DOHH2 (cell line): ENCODE measurements at regions not wholly inside any gene's neighbourhood (a gene's known extent, or its start where the extent isn't known, plus 50 kb on each side); places are given as distances from the start of the nearest gene placed in this dataset.

Experiments
- H3F3A ChIP-seq: fragments of 200-600 bp; sonication (generic), shearing (Covaris generic); 2 replicates; pipeline ENCODE4 v1.6.0; 2016; ENCODE audit warnings: antibody characterized with exemption, mild to moderate bottlenecking; ENCODE audit not compliant: control insufficient read depth, insufficient read depth
- H3K27ac ChIP-seq: fragments of 200-600 bp; sonication (generic); 2 replicates; pipeline ENCODE4 v1.5.1; 2014; ENCODE audit warnings: low read depth, mild to moderate bottlenecking, low read length, moderate library complexity
- H3K27me3 ChIP-seq: fragments of 200-600 bp; sonication (generic); 2 replicates; pipeline ENCODE4 v1.6.1; 2014; ENCODE audit warnings: mild to moderate bottlenecking, low read length, mixed read lengths; ENCODE audit not compliant: control insufficient read depth
- H3K36me3 ChIP-seq: fragments of 200-600 bp; sonication (generic); 2 replicates; pipeline ENCODE4 v1.6.1; 2014; ENCODE audit warnings: mild to moderate bottlenecking, low read length, moderate library complexity, mixed read lengths; ENCODE audit not compliant: control insufficient read depth
- H3K4me1 ChIP-seq: fragments of 200-600 bp; sonication (generic); 2 replicates; pipeline ENCODE4 v1.6.1; 2014; ENCODE audit warnings: mild to moderate bottlenecking, low read length, mixed read lengths; ENCODE audit not compliant: control insufficient read depth
- H3K4me2 ChIP-seq: fragments of 200-600 bp; sonication (generic); 2 replicates; pipeline ENCODE4 v1.6.0; 2014; ENCODE audit warnings: mild to moderate bottlenecking, low read length, moderate library complexity
- H3K4me3 ChIP-seq: fragments of 200-600 bp; sonication (generic); 2 replicates; pipeline ENCODE4 v1.5.1; 2014; ENCODE audit warnings: mild to moderate bottlenecking, low read length, mixed read lengths
- H3K79me2 ChIP-seq: fragments of 200-600 bp; sonication (generic); 2 replicates; pipeline ENCODE4 v1.6.1; 2014; ENCODE audit warnings: mild to moderate bottlenecking, low read length, mixed read lengths; ENCODE audit not compliant: control insufficient read depth
- H3K9me2 ChIP-seq: fragments of 200-600 bp; sonication (generic); replicated peaks from 2 replicates; pipeline ENCODE4 v1.6.1; 2014; ENCODE audit warnings: mild to moderate bottlenecking, low read length, mixed read lengths; ENCODE audit not compliant: control insufficient read depth
- H3K9me3 ChIP-seq: fragments of 200-600 bp; sonication (generic); 2 replicates; pipeline ENCODE4 v1.6.1; 2014; ENCODE audit warnings: antibody characterized with exemption, low read length, mixed read lengths; ENCODE audit not compliant: control insufficient read depth, insufficient read depth
- H4K20me1 ChIP-seq: fragments of 200-600 bp; sonication (generic); 2 replicates; pipeline ENCODE4 v1.6.0; 2014; ENCODE audit warnings: low read depth, mild to moderate bottlenecking, antibody characterized with exemption, low read length, moderate library complexity; ENCODE audit not compliant: control insufficient read depth, insufficient read depth
- EZH2phosphoT487 ChIP-seq: fragments of 200-600 bp; sonication (generic); IDR thresholded peaks from 2 replicates; pipeline ENCODE4 v1.6.1; 2017; ENCODE audit warnings: borderline replicate concordance, mild to moderate bottlenecking, antibody characterized with exemption, low read length, moderate library complexity, mixed read lengths
- TF ChIP-seq, protein P1 (sequence below): fragments of 200-600 bp; sonication (generic); IDR thresholded peaks from one replicate; pipeline ENCODE4 v1.5.1; 2014; ENCODE audit warnings: antibody characterized with exemption, mild to moderate bottlenecking, low read depth, low read length; ENCODE audit not compliant: poor library complexity, severe bottlenecking

DNA sequence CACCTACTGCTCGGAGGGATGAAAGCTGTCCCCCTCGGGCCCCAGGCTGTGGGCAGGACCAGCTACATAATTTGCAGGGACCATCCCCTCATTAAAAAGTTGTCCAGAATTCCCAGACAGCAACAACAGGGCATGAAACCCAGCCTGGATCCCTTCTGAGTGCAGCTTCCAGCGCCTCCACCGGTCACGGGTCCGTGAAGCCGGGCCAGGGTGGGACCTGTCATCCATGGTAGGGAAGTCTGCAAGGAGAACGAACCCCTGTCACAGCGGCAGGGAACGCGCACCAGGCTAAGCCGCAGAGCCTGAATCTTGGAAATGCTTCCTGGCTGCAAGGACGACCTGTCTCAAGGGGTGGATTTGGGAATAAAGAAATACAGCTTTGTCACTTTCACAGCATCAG is 214.2 kb downstream of the RBFOX3 start:
- Histone ChIP-seq H3K9me3 (peaks cover 3% of the 10 kb centered on the region; the same call in 1 of the 2 replicates), H3K4me1 (peaks cover 3% of the 10 kb centered on the region; the same call in 1 of the 2 replicates), H3K4me2 (no peak overlapping the region), H3K79me2 (no peaks in the 10 kb centered on the region), H3K27me3 (peaks cover 15% of the 10 kb centered on the region), H3K36me3 (no peaks in the 10 kb centered on the region), H3K27ac (no peak overlapping the region), H3F3A (no peaks in the 10 kb centered on the region), H3K4me3 (no peak overlapping the region), H3K9me2 (no peaks in the 10 kb centered on the region), H4K20me1 (0 out of 2 replicates have a peak, but pooled peaks cover 3% of the 10 kb centered on the region)
- TF ChIP-seq EZH2phosphoT487: no peak
- TF ChIP-seq, protein P1, sequence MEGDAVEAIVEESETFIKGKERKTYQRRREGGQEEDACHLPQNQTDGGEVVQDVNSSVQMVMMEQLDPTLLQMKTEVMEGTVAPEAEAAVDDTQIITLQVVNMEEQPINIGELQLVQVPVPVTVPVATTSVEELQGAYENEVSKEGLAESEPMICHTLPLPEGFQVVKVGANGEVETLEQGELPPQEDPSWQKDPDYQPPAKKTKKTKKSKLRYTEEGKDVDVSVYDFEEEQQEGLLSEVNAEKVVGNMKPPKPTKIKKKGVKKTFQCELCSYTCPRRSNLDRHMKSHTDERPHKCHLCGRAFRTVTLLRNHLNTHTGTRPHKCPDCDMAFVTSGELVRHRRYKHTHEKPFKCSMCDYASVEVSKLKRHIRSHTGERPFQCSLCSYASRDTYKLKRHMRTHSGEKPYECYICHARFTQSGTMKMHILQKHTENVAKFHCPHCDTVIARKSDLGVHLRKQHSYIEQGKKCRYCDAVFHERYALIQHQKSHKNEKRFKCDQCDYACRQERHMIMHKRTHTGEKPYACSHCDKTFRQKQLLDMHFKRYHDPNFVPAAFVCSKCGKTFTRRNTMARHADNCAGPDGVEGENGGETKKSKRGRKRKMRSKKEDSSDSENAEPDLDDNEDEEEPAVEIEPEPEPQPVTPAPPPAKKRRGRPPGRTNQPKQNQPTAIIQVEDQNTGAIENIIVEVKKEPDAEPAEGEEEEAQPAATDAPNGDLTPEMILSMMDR: no peak

DNA sequence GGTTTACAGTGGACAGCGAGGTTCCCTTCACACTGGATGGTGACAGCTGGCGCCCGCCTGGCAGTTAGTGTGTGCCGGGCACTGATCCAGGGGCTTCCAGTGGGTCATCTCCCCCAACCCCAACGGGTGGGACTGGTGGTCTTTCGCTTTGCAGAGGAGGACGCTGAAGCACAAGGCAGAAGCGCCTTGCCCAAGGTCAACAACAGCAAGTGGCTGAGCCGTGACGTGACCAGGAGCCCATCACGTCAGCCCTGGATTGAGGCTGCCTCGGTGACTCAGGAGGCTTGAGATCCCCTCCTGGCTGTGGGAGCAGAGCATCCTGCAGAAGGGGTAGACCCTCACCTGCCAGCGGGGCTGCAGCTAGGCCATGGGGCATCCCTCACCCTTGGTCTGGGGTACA is 215.3 kb downstream of the RBFOX3 start:
- H3K4me1 ChIP-seq: no peaks in the 10 kb centered on the region
- no peaks in the 10 kb centered on the region for H3K36me3 ChIP-seq
- H3K9me2 ChIP-seq: no peaks in the 10 kb centered on the region
- H3K4me2 ChIP-seq: no peak overlapping the region
- no peak overlapping the region for H3K4me3 ChIP-seq
- H3K27me3 ChIP-seq: peaks cover 14% of the 10 kb centered on the region
- no peak overlapping the region for H3K27ac ChIP-seq
- 0 out of 2 replicates have a peak, but pooled peaks cover 3% of the 10 kb centered on the region for H4K20me1 ChIP-seq
- TF ChIP-seq EZH2phosphoT487: no peak
- TF ChIP-seq, protein P1: no peak
- H3F3A ChIP-seq: no peaks in the 10 kb centered on the region
- H3K9me3 ChIP-seq: peaks cover 3% of the 10 kb centered on the region; the same call in 1 of the 2 replicates
- H3K79me2 ChIP-seq: no peaks in the 10 kb centered on the region

DNA sequence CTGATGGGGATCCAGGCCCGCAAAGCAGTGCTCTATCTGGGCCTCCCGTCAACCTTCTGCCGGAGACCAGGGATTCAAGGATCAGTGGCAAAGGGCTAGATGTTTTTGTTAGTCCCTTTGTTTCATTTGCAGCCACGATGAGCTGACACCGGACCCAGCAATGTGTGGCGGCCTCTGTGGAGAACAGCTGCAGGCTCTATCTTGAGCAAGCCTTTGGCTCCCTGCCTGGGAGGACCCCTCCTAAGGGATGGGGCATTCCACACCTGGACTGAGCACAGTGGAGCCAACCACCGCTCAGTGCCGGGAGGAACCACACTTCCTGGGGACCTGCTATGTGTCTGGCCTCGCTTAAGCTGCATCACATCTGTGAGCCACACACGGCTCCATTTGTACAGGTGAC is 215.8 kb downstream of the RBFOX3 start:
- Histone ChIP-seq H3F3A (no peaks in the 10 kb centered on the region), H3K36me3 (no peaks in the 10 kb centered on the region), H3K27ac (no peak overlapping the region), H3K9me2 (no peaks in the 10 kb centered on the region), H3K4me2 (no peak overlapping the region), H3K4me1 (no peaks in the 10 kb centered on the region), H4K20me1 (0 out of 2 replicates have a peak, but pooled peaks cover 3% of the 10 kb centered on the region), H3K27me3 (peaks cover 11% of the 10 kb centered on the region; the same call in 1 of the 2 replicates), H3K4me3 (no peak overlapping the region), H3K79me2 (no peaks in the 10 kb centered on the region), H3K9me3 (peaks cover 3% of the 10 kb centered on the region; the same call in 1 of the 2 replicates)
- TF ChIP-seq, protein P1: no peak
